Activated T-cell treated with anti-CD3 and anti-CD28 coated beads, Interleukin-2, amount 50 U/mL, for 48 hours (primary cell): ENCODE measurements at regions not wholly inside any gene's neighbourhood (a gene's known extent, or its start where the extent isn't known, plus 50 kb on each side); places are given as distances from the start of the nearest gene placed in this dataset.

Source experiments
- DNase-seq, 2 experiments: peaks; one replicate each; pipeline ENCODE4 v3.0.0-alpha.2; 2020

GRCh38 chr14:101383737-101384338, 177.5 kb upstream of the DIO3 start:
- no peak for DNase-seq

DNA sequence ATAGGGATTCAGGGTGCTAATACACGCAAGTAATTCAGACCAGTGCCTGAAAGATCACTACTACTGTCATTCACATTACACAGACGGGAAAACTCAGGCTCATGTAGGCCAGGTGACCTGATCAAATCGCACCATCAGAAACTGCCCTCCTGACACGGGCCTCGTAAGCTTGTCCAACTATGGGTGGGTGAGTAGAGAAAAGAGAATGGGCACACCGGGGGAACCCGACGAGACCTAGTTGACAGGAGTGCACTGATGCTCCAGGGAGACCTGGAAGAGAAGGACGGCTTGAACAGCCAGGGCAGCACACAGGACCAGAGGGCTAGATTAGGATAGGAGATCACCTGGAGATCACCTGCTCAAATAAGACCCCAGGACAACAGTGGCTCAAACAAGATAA, 166.9 kb upstream of the DIO3 start:
- DNase-seq: no peak

- DNase-seq: no peak
Observed at GRCh38 chr14:101395779-101396178, 165.5 kb upstream of the DIO3 start.

GRCh38 chr14:101397206-101397605, 164.1 kb upstream of the DIO3 start:
- DNase-seq: no peak

- DNase-seq: no peak
Observed at GRCh38 chr14:101398011-101398410, 163.3 kb upstream of the DIO3 start.

DNA sequence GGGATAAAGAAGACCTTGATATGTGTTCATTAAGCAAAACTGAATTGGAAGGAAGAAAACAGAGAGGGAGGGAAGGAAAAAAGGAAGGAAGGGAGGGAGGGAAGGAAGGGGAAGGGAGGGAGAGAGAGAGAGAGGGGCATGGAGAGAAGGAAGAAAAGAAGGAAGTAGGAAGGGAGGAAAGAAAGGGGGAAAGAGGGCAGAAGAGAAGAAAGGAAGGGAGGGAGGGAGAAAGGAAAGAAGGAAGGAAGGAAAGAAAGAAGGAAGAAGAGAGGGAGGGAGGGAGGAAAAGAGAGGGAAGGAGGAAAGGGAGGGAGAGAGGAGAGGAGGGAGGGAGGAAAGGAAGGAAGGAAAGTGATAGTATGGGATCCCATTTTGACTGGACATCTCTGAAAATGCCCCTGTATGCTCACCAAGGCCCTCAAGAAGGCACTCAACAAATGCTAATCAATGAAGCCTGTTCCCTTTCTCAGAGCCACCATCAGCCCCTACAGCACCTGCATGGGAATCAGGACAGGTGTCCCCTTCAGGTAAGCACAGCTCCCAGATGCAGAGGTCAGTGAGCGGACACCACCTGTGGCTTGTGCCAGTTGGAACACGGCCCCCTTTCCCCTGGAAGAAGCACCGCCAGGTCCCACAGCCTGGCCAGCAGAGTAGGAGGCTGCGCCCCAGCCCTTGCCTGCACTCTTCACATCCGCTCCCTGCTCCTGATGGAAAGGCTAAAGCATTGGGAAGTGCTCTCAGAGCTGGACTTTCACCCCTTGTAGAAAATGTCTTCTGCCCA, 161.4 kb upstream of the DIO3 start:
- no peak for DNase-seq

GRCh38 chr14:101400830-101401229, 160.5 kb upstream of the DIO3 start:
- DNase-seq: no peak

DNA sequence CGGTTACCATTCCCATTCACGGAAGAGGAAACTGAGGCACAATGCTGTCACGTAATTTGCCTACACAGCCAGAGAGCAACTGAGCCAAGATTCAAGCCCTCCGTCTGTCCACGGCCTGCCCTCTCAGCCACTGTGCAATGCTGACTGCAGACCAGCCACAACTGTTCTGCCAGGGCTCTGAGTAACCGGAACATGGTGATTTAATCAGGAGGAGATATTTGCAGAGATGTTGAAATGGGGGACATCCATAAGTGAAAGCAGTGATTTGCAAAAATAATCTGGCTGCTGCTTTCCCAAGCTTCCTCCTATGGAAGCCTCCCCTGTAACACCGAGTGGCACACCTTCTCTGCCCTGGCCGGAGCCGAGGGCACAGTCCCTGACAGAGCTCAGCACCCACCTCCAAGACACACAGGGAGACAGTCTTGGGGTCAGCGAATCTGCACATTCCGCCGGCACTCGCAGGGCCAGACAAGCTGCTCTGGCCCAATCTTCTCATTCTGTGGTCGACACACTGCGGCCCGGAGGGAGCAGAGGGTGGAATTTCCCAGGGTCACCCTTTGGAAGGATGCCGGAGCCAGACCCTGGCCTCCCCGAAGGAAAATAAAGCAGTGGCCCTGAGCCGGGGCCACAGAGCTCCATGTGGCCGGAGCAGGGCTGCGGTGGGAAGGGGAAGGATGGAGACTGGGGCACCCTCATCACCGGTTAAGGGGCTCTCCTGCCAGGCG, 158.2 kb upstream of the DIO3 start:
- DNase-seq: no peak

- no peak for DNase-seq
Observed at GRCh38 chr14:101404426-101405170, 156.7 kb upstream of the DIO3 start.

DNA sequence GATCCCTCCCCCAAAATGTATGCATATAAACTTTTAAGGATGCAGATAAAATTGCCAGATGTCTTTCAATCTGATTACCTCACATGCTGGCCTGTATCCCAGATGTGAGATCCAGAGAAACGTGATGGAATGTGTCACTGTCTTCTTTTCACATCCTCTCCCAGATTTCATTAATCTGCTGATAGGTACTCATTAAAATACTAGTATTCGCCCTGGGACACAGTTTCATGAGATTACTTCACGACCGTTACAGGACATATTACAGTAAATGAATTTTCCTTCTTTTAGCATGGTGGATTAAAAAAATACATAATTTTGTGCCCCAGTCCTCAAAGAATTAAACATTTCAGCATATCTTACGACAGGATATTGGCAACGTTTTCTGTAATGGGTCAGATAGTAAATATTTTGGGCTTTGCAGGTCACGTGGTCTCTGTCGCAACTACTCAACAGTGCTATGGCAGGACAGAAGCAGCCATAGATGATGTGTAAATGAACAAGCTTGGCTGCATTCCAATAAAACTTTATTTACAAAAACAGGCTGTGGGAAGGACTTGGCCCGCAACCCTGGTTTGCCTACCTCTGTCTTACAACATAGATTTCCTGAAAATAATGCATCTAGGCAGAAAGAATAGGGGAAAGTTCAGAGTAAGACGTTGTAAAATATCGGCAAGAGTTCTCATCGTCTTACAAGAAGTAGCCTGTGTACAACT, 156.0 kb upstream of the DIO3 start:
- no peak for DNase-seq

DNA sequence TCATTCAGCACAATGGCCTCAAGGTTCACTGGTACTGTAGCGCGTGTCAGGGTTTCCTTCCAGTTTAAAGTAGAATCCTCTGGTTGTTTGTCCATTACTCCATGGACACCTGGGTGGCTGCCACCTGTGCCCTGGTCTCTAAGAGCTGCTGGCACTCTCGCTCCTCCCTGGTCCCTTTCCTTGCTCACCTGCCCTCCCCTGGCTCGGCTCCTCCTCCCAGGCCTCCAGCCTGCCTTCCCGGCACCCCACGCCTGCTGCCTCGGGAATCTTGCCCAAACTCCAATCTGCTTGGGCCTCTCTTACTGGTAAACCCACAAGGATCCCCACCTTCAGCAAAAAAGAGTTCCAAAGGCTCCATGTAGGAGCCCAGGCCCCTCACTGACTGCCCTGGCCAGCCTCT, 154.4 kb upstream of the DIO3 start:
- no peak for DNase-seq

GRCh38 chr14:101407328-101407727, 154.0 kb upstream of the DIO3 start:
- no peak for DNase-seq

DNA sequence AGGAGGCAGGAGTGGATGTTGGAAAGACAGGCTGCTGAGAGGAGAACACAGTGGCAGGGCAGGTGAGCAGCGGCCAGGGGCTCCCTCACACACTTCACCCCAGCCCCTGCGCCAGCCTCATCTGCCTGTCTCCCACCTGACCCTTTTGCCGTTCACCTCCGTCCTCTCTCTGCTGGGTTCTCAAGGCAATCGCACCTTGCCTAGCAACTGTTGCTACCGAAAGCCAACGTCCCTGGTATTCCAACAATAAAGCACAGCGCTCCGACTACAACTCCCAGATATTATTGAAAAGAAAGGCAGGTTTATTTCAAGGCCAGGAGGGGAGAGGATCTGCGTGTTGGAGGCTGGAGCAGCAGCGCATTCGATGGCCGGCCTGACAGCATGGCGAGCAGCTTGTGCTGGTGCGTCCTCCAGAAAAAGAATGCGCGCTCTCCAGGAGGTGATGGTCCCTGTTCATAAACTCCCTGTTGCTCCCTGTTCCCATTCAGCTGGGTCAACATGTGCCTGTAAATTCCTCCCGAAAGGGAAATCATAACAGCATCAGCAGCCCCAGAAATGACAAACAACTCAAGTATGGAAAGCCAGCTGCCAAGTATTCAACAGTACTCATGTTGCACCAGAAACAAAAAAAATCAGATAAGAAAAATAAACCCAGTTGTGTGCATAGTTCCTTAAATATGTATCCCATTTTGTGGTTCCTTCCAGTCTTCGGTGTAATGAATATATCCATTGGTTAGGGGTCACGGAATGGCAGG, 153.0 kb upstream of the DIO3 start:
- no peak for DNase-seq

DNA sequence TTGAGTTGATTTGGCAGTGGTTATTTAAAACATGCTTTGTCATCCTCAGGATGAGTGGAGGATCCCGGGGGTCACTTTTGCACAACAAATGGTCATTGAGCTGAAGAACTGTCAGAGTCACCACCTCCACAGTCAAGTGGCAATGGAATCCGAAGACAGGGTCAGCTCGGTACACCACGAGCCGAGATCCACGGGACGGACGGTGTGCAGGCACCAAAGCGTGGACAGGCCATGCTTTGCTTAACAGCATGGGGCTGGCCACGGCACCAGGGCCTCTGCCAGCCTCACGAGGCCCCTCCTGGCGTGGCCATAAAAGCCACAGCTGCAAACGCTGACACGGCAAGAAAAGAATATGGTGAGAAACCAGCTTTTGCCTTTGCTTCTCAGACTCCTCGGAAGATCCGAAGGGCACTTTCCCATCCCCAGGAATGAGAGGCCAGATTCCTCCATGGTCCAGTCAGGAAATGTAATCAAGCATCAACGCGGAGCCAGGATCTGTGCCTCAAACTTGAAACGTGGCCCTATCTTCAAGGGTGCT, 152.2 kb upstream of the DIO3 start:
- DNase-seq: no peak

DNA sequence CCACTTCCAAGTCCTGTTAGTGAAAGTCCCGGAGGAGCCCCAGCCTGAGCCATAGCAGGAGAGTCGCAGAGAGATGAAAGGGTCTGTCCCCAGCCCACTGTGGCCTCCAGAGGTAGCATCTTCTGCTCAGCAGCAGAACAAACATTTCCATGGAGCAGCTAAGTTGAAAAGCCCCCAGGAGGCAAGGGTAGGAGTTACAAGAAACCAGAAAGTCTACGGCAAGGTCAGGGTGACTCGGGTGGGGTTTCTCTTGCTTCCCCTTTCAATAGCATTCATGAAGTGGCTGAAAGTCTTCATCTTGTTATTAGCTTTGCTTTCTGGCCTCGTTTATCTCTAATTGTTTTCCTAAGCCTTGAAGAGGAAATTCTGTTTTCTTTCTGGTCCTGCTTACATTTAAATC, 151.2 kb upstream of the DIO3 start:
- DNase-seq: no peak

GRCh38 chr14:101411151-101411550, 150.1 kb upstream of the DIO3 start:
- no peak for DNase-seq

DNA sequence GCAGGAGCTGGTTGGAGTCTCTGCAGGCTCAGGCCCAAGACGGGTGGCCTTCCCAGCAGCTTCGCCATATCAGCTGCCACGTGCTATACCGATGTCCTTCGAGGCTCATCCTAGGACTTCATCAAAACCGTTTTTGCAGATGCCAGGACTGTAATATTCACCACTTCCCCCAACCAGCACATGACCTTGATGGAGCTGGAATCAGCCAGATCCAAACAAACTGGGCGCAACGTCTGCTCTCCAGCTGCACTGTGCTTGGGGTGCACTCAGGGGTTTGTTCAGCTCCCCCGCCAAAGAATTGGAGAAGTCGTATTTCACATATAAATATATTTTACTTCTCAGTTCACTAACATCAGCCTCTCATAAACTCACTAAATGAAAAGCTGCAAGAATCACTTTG, 149.5 kb upstream of the DIO3 start:
- DNase-seq: no peak

DNA sequence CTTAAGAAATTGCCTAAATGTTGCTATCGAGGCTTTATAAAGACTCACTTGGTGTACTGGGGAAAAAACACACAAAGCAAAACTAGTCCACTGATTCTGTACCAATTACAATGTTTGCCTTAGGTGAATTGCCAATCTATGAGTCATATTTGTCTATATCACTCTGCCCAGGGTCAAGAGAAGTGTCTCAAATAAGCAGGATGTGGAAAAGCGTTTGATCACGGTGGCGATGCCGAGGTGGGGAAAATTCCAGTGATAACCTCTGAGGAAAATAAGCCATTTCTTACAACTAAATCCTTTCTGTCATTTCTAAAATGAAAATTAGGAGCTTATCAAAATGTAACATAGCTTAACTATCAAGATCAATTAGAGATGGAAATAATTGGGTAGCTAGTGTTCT, 148.6 kb upstream of the DIO3 start:
- DNase-seq: no peak

GRCh38 chr14:101417434-101417833, 143.9 kb upstream of the DIO3 start:
- DNase-seq: no peak

- no peak for DNase-seq
Observed at GRCh38 chr14:101418601-101419000, 142.7 kb upstream of the DIO3 start.

DNA sequence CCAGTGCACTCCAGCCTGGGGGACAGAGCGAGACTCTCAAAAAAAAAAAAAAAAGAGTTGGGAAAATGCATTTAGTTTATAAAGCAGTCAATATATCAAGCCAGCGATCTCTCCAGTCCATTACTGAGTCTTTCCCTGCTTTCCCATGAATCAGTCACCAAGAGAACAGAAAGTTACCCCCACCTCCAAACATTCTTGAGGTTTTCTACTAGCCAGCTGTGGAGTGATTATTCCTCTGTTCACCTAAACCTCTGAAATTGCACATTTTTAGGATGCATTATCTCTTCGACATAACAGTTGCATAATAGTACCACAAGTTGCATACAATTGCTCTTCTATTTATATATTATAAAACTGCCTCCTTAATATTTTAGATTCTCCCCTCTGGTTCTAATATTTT, 134.8 kb upstream of the DIO3 start:
- DNase-seq: no peak

GRCh38 chr14:101428409-101428808, 132.9 kb upstream of the DIO3 start:
- DNase-seq: no peak
